Upper lobe of left lung (tissue), 6 donors: ENCODE measurements at regions not wholly inside any gene's neighbourhood (a gene's known extent, or its start where the extent isn't known, plus 50 kb on each side); places are given as distances from the start of the nearest gene placed in this dataset.

Source experiments
- ATAC-seq, 2 donors: fragments of 200-7000 bp; cut with Tn5 transposase; one replicate each; pipeline ENCODE4 v1.9.1; 2022; ENCODE audit warnings: mild to moderate bottlenecking in 2 of 2, moderate library complexity in 2 of 2; ENCODE audit not compliant: low FRiP score in 2 of 2
- DNase-seq, 2 donors: peaks; one replicate each; pipeline ENCODE4 v3.0.0-alpha.2; 2019 to 2020
- H3K27ac ChIP-seq, 4 donors: fragments of 200-600 bp; sonication (generic); one replicate each; pipeline ENCODE4 v1.5.1; 2016 to 2019
- H3K27me3 ChIP-seq, 4 donors: fragments of 200-600 bp; sonication (generic); one replicate each; pipeline ENCODE4 v1.5.1; 2017 to 2019
- H3K36me3 ChIP-seq, 4 donors: fragments of 200-600 bp; sonication (generic); one replicate each; pipeline ENCODE4 v1.5.1; 2016 to 2019
- H3K4me1 ChIP-seq, 4 donors: fragments of 200-600 bp; sonication (generic); one replicate each; pipeline ENCODE4 v1.5.1; 2018 to 2019
- H3K4me3 ChIP-seq, 4 donors: fragments of 200-600 bp; sonication (generic); one replicate each; pipeline ENCODE4 v1.5.1; 2017 to 2019; ENCODE audit warnings: mild to moderate bottlenecking in 2 of 4, moderate library complexity in 1 of 4
- H3K9me3 ChIP-seq, 4 donors: fragments of 200-600 bp; sonication (generic); one replicate each; pipeline ENCODE4 v1.5.1; 2018 to 2019
- EP300 ChIP-seq, 4 donors: sonication (generic); formaldehyde crosslinking; IDR thresholded peaks; one replicate each; pipeline ENCODE4 v1.5.1; 2017; ENCODE audit warnings: antibody characterized with exemption in 4 of 4, control low read depth in 2 of 4
- POLR2A ChIP-seq, 4 donors: fragments of 450-650 bp; IDR thresholded peaks; one replicate each; pipeline ENCODE4 v1.5.1; 2016 to 2017; ENCODE audit warnings: antibody characterized with exemption in 4 of 4, mild to moderate bottlenecking in 2 of 4
- POLR2AphosphoS5 ChIP-seq, 2 donors: sonication (generic); formaldehyde crosslinking; IDR thresholded peaks; one replicate each; pipeline ENCODE4 v1.5.1; 2017; ENCODE audit warnings: antibody characterized with exemption in 2 of 2
- WGBS, 2 donors: methylation state at CpG; one replicate each; pipeline ENCODE4 v1.1.5; 2017 to 2018; 5-methylcytosine and 5-hydroxymethylcytosine counted together
- TF ChIP-seq, protein P1 (sequence below), 6 experiments: fragments of 450-650 bp in 4 of 6; fragments of 200-600 bp in 2 of 6; sonication (generic) in 2 of 6; IDR thresholded peaks; one replicate each; pipeline ENCODE4 v1.5.1; 2016 to 2019; ENCODE audit warnings: antibody characterized with exemption in 6 of 6
- donor health status: DM: no; HTN: no; CAD: no; lungs with moderate emphysema.
- donor health status: DM: no; HTN: yes; CAD: no; lungs with severe emphysema.

DNA sequence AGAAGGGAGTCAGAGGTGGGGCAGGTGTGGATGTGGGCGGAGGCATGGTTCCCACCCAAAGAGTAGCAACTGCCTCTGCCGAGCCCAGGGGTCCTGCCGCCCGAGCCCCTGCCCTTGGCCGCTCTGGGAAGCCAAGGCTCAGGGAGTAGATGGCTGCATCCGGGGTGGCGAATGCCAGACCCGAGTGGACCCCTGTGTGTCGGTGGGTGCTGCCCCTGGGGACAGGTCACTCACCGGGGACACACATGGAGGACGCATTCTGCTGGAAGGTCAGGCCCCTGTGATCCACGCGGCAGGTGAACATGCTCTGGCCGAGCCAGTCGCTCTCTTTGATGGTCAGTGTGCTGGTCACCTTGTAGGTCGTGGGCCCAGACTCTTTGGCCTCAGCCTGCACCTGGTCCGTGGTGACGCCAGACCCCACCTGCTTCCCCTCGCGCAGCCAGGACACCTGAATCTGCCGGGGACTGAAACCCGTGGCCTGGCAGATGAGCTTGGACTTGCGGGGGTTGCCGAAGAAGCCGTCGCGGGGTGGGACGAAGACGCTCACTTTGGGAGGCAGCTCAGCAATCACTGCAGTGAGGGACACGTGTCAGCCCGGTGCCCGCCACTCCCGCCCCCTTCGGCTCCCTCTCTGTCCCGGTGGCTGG is 329.0 kb downstream of the TMEM121 start:
- no peaks in the 10 kb centered on the region for H3K36me3 ChIP-seq
- H3K9me3 ChIP-seq = no peaks in the 10 kb centered on the region

GRCh38 chr14:105855893-105856675 is 329.7 kb downstream of the TMEM121 start:
- Histone ChIP-seq H3K27ac (no peak overlapping the region), H3K9me3 (no peaks in the 10 kb centered on the region), H3K4me1 (no peaks in the 10 kb centered on the region), H3K4me3 (no peak overlapping the region), H3K27me3 (no peaks in the 10 kb centered on the region), H3K36me3 (no peaks in the 10 kb centered on the region)
- peak; percentile 17 to 55 for DNase-seq
- 81 to 82% methylated on average over 17 to 26 of the region's 28 CpGs for WGBS, 2 donors
- no peak for ATAC-seq
- TF ChIP-seq POLR2A (IDR thresholded peaks at IDR 0.05) = no peak
- TF ChIP-seq EP300 (IDR thresholded peaks at IDR 0.05) = no peak
- no peak for TF ChIP-seq POLR2AphosphoS5 (IDR thresholded peaks at IDR 0.05)
- TF ChIP-seq, protein P1, sequence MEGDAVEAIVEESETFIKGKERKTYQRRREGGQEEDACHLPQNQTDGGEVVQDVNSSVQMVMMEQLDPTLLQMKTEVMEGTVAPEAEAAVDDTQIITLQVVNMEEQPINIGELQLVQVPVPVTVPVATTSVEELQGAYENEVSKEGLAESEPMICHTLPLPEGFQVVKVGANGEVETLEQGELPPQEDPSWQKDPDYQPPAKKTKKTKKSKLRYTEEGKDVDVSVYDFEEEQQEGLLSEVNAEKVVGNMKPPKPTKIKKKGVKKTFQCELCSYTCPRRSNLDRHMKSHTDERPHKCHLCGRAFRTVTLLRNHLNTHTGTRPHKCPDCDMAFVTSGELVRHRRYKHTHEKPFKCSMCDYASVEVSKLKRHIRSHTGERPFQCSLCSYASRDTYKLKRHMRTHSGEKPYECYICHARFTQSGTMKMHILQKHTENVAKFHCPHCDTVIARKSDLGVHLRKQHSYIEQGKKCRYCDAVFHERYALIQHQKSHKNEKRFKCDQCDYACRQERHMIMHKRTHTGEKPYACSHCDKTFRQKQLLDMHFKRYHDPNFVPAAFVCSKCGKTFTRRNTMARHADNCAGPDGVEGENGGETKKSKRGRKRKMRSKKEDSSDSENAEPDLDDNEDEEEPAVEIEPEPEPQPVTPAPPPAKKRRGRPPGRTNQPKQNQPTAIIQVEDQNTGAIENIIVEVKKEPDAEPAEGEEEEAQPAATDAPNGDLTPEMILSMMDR (IDR thresholded peaks at IDR 0.05) = no peak

More for the DNA sequence above, 329.0 kb downstream of the TMEM121 start:
- 91 to 92% methylated on average over 7 to 33 of the region's 35 CpGs for WGBS, 2 donors
- TF ChIP-seq, protein P1 (IDR thresholded peaks at IDR 0.05) = no peak
- TF ChIP-seq EP300 (IDR thresholded peaks at IDR 0.05) (no peak), POLR2AphosphoS5 (IDR thresholded peaks at IDR 0.05) (no peak), POLR2A (IDR thresholded peaks at IDR 0.05) (no peak)
- ATAC-seq = no peak
- Histone ChIP-seq H3K4me1 (no peaks in the 10 kb centered on the region), H3K27ac (no peak overlapping the region), H3K4me3 (no peak overlapping the region), H3K27me3 (no peaks in the 10 kb centered on the region)
- peak; percentile 20 to 78 for DNase-seq

DNA sequence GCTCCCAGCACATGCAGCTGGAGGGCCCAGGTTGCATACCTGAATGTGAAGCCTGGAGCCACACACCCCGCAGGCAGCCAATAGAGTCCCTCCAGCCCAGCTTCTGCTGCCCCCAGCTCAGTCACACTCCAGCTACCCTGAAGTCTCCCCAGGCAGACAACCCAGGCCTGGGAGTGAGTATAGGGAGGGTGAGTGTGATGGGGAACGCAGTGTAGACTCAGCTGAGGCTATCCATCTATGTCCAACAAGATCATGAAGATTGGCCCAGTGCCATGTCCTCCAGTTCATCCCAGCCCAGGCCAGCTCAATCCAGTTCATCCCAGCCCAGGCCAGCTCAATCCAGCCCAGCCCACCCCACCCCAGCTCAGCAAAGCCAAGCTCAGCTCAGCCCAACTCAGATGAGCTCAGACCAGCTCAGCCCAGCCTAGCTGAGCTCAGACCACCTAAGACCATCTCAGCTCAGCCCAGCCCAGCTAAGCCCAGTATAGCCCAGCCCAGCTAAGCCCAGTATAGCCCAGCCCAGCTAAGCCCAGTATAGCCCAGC is 330.4 kb downstream of the TMEM121 start:
- TF ChIP-seq POLR2AphosphoS5 (IDR thresholded peaks at IDR 0.05) (no peak), EP300 (IDR thresholded peaks at IDR 0.05) (no peak), POLR2A (IDR thresholded peaks at IDR 0.05) (no peak)
- TF ChIP-seq, protein P1 (IDR thresholded peaks at IDR 0.05) = no peak
- peak in 1 of 2 donors; percentile 15 for DNase-seq
- H3K27ac ChIP-seq = no peak overlapping the region
- H3K4me3 ChIP-seq = no peak overlapping the region
- no peaks in the 10 kb centered on the region for H3K36me3 ChIP-seq
- no peaks in the 10 kb centered on the region for H3K9me3 ChIP-seq
- no peak for ATAC-seq
- no peaks in the 10 kb centered on the region for H3K27me3 ChIP-seq
- WGBS, 2 donors = 72 to 88% methylated on average over 2 of the region's 2 CpGs
- H3K4me1 ChIP-seq = no peaks in the 10 kb centered on the region

DNA sequence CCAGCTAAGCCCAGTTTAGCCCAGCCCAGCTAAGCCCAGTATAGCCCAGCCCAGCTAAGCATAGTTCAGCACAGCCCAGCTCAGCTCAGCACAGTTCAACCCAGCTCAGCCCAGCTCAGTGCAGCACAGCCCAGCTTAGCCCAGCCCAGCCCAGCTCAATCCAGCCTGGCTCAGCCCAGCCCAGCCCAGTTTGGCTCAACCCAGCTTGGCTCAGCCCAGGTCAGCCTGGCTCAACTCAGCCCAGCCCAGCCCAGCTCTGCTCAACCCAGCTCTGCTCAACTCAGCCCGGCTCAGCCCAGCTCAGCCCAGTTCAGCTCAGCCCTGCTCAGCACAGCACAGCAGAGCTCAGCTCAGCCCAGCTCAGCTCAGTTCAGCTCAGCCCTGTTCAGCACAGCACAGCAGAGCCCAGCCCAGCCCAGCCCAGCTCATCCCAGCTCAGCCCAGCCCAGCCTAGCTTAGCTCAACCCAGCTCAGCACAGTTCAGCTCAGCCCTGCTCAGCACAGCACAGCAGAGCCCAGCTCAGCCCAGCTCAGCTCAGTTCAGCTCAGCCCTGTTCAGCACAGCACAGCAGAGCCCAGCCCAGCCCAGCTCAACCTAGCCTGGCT is 330.9 kb downstream of the TMEM121 start:
- no peak for TF ChIP-seq POLR2AphosphoS5 (IDR thresholded peaks at IDR 0.05)
- no peak for TF ChIP-seq EP300 (IDR thresholded peaks at IDR 0.05)
- TF ChIP-seq, protein P1 (IDR thresholded peaks at IDR 0.05) = no peak
- no peak for TF ChIP-seq POLR2A (IDR thresholded peaks at IDR 0.05)
- 44 to 80% methylated on average over 1 of the region's 1 CpG for WGBS, 2 donors
- Histone ChIP-seq H3K27ac (peak overlapping the region in 1 of 4 donors; percentile 11), H3K36me3 (no peaks in the 10 kb centered on the region), H3K27me3 (no peaks in the 10 kb centered on the region), H3K9me3 (no peaks in the 10 kb centered on the region), H3K4me3 (no peak overlapping the region), H3K4me1 (no peaks in the 10 kb centered on the region)
- ATAC-seq (no peak), DNase-seq (peak; percentile 14 to 62)
